HL-60/S4 (cell line): ENCODE measurements at regions not wholly inside any gene's neighbourhood (a gene's known extent, or its start where the extent isn't known, plus 50 kb on each side); places are given as distances from the start of the nearest gene placed in this dataset.

Experiments
- in situ Hi-C: fragments of 300-500 bp; cut with MboI; formaldehyde crosslinking; loops from 2 replicates; pipeline ENCODE4 v1.14.3; 2022; ENCODE audit warnings: low sequenced_read_pairs

DNA sequence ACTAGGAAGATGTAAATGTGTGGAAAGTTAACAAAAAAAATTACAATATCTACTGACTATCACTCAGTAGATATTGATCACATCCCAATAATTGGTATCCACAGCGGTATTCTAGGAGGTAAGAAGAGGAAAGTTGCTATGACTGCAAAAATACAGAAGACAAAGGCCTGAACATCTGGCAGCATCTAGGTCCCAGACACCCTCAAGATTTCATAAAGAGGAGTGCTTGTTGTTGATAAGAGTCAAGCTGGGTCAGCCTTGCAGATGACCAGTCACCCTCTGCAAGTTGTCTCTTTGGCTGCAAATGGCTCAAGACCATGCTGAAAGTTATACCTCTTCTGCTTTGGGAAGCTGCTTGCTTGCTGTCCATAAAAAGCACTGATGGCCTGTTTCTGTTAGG, 179.8 kb upstream of the FOXN2 start:
- in situ Hi-C loops = no loop called here

DNA sequence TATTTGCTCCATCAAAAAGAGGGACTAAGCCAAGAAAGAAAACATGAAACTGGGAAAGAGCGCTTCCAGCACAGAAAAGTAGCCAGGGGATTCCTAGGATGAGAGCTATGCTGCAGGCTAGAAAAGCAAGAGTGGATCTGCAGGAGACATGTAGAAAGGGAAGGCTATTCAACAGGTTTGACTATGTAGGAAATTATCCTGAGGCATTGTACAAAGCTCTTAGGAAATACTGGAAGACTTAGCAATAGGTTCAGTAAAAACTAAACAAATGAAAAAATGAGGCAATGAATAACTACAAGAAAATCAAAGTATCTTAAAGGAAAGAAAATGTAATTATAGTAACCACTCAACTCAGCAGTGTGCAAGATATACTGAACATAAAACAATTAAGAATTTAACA, 178.7 kb upstream of the FOXN2 start:
- in situ Hi-C loops = no loop called here

DNA sequence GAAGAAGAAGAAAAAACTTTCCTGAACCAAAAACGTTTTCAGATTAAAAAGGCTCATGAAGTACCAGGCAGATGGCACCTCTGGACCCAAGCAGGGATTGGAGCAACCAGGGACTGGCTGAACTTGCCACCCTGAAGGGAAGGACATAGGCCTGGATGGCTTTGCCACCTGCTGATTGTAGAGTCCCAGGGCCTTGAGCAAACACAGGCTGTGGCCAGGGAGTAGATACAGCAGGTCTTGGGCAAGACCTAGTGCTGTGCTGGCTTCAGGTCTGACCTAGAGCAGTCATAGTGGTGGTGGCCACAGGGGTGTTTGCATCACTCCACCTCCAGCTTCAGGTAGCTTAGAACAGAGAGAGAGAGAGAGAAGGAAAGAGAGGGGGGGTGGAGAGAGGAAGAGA, 176.7 kb upstream of the FOXN2 start:
- in situ Hi-C loops = no loop called here

DNA sequence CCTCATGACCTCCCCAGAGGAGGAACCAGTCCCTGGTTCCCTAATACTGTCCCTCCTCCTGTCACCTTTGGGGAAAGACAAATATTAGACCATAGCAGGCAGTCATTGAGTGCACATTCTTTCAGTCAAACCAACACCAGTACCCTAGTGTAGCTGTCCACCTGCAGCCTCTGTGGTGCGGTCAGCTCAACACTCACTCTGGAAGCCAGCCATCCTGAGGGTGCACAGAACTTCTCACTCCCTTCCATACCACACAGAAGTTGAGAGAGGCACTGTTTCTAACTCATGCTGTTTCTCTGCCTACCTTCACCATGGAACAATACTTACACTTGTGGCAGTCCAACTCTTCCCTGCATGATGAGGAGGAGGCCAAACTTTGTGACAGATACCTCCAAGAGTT, 175.6 kb upstream of the FOXN2 start:
- in situ Hi-C loops = no loop called here

DNA sequence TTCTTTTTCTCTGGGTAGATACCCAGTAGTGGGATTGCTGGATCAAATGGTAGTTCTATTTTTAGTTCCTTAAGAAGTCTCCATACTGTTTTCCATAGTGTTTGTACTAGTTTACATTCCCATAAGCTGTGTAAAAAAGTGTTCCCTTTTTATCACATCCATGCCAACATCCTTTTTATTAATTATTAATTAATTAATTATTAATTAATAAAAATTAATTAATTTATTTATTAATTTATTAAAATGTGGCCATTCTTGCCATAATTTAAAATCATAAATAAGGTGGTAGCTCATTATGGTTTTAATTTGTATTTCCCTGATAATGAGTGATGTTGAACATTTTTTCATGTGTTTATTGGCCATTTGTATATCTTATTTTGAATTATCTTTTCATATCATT, 173.9 kb upstream of the FOXN2 start:
- in situ Hi-C loops = no loop called here

DNA sequence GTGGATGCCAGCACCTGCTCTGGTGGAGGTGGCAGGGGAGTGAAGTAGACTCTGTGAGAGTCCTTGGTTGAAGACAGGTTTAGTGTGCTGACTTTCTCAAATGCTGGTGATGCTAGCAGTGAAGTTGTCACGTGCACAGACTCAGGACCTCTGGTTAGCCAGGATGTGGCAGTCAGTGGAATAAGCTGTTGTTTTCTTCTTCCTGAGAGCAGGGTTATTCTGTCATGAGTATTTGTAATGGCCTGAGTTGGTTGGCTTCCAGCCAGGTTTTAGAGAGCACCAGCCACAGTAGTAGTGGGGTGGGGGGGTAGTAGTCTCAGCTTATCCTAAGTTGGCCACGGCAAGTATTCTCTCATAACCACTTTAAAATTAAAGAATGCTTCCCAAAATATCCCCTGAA, 169.7 kb upstream of the FOXN2 start:
- in situ Hi-C loops = no loop called here

DNA sequence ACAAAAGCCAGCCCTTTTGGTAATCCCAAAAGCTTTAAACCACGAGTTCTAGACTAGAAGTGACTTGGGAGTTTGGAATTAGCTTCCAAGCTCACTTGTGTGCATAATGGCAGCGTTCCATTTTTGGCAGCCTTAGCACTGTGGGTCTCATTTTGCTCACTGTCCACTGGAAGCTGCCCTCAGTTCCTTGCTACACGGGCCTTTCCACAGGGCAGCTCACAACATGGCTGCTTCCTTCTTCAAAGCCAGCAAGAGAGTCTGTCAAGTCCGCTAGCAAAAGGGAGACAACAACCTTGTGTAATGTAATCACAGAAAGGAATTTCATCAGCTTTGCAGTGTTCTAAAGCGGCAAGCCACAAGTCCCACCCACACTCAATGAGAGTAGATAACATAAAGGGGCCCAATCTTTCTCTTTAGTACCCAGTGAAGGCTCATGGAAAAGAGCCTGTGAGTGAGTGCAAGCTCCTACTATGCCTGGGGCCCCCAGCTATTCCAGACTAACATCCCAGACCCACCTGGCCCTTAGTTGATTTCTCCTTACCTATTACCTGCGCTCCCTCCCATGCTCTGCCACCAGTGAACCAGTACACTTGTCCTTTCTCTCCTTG, 168.5 kb upstream of the FOXN2 start:
- in situ Hi-C loops = no loop called here

DNA sequence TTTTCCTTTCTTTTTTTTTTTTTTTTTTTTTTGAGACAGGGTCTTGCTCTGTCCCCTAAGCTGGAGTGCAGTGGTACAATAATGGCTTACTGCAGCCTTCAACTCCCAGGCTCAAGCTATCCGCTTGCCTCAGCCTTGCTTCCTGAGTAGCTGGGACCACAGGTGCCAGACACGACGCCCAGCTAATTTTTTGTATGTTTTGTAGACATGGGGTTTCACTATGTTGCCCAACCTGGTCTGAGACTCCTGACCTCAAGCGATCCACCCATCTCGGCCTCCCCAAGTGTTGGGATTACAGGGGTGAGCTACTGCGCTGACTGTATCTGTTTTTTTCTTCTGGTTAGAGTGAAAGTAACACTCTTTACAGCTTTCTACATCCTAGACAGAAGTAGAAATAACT, 167.9 kb upstream of the FOXN2 start:
- in situ Hi-C loops = no loop called here

DNA sequence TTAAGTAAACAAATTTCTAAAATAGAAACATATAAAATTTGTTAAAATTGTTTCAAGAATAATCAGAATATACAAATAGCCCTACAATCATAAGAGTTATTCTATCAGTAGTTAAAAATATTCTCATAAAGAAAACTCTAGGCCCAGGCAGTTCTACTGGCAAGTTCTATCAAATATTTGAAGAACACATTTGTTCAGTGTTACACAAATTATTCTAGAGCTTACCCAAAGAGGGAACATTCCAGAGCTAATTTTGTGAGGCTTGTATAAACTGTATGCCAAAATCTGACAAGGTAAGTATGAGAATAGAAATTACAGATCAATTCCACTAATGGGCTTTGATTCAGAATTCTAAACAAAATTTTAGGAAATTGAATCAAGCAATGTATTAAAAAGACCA, 166.8 kb upstream of the FOXN2 start:
- in situ Hi-C loops = no loop called here

DNA sequence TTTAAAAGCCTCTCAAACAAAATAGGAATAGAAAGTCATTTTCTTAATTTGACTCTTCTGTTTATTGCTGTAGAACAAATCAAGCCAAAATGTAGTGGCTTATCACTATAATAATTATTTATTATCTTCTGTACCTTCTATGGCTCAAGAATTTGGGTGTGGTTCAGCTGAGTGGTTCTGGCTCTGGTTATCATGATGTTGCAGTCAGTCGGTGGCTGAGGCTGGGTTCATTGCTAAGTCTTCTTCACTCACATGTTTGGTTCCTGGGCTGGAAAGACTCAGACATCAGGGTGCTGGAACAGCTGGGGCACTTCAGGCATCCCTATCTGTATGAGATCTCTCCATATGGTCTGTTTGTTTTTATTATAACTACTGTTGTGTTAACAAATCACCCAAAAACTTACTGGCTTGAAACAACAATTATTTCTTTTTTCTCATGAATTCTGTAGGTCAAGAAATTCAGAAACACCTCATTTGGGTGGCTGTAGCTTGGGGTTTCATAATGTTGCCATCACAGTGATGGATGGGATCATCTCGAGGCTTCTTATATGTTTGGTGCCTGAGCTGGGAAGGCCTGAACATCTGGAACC, 165.5 kb upstream of the FOXN2 start:
- in situ Hi-C loops = no loop called here

DNA sequence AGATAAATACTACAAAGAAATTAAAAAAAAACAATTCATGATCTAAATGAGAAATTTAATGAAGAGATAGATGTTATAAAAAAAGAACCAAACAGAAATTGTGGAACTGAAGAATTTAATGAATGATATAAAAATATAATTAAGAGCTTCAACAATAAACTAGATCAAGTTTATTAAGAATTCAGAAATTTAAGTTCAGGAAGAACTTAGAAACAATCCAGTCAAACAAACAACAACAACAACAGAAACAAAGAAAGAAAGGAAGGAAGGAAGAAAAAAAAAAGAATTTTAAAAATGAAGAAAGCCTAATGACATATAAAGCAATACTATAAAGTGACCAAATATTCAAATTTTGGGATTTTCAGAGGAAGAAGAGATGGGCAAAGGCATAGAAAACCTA, 157.3 kb upstream of the FOXN2 start:
- in situ Hi-C loops = no loop called here

DNA sequence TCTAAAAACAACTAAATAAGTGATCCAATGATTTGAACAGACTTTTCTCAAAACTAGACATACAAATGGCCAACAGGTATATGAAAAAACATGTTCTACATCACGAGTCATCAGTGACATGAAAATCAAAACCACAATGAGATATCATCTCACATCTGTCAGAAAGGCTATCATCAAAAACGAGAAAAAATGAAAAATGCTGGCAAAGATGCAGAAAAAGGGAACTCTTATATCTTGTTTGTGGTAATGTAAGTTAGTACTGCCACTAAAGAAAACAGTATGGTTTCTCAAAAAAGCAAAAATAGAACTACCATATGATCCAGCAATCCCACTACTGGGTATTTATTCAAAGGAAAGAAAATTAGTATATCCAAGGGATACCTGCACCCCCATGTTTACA, 152.9 kb upstream of the FOXN2 start:
- in situ Hi-C loops = no loop called here

DNA sequence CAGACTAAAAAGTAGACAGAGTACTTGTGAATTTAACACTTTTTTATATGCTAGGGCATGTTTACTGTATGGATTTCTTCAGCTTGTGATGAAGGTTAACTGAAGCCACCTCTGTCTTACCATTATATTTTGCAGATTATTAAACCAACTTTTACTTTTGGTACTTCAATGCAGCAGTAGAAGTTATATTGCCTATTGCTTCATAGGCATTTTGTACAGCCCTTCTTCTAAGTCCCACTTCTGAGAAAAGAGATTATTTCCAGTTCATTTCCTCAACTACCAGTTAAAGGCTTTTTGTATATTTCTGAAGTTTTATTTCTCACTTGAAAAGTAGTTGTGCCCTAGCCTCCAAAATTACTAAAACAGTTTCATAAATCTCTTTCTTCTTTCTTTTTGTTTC, 151.7 kb upstream of the FOXN2 start:
- in situ Hi-C loops = no loop called here

DNA sequence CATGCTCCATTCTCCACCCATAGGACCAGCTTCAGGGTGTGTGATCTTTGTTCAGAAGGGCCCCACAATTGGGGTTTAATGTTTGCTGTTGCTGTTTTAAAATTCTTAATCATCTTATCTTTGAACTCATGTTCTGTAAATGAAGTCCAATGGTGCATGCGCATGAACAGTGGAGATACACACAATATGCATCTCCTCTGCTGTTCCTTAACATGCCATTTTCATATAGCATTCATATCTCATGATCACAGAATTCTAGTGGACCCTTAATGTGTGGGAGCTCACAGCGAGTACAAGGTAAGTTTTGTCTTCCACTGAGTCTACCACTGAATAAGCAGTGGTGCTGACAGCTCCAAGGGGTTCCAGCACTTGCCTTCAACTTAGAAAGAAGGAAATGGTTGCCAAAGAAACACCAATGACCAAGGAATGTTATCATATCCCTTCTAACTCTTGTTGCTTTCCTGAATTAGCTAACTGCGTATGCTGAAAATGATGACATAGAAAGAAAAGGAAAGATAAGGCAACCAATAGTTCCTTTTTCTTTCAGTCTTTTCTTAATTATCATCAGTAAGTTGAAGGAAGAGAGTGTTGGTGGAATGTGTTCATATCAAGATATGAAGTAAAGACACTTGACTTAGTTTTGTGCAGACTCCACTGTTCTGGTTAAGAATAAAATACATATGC, 149.3 kb upstream of the FOXN2 start:
- in situ Hi-C loops = no loop called here

DNA sequence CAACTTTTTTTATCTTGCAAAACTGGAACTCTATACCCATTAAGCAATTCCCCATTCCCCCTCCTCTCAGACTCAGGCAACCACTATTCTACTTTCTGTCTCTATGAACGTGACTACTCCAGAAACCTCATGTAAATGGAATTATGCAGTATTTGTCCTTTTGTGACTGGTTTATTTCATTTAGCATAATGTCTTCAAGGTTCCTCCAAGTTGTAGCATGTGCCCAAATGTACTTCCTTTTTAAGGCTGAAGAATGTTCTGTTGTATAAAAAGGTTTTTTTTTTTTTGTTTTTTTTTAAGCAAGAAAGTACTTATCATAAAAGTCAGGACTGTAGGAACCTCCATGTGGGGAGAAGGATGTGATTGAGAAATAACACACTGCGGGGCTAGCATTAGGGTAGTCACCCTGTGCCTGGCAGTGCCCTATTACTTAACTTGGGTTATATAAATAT, 145.3 kb upstream of the FOXN2 start:
- in situ Hi-C loops = no loop called here

DNA sequence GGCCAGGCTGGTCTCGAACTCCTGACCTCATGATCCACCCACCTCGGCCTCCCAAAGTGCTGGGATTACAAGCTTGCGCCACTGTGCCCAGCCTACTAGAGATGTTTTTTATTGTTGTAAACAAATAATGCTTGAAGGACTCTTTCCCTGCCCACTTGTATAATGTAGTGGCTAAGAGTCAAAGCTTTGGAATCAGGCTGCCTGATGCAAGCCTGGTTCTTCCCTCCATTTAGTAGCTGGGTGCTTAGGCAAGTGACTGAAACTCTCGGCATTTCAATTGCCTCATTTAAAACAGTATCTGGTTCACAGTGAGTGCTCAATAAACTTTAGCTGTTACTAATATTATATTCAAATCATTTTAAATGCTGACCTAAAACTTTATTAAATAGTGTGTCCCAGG, 144.2 kb upstream of the FOXN2 start:
- in situ Hi-C loops = no loop called here

DNA sequence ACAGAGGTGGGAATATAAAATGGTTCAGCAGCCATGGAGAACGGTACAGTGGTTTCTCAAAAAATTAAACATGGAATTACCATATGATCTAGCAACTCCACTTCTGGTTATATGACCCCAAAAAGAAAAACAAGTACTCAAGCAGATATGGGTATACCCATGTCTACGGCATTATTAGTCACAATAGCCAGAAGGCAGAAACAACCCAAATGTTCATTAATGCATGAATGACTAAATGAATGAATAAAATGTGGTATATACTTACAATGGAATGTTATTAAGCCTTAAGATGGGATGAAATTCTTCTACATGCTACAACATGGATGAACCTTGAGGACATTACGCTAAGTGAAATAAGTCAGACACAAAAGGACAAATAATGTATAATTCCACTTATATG, 141.3 kb upstream of the FOXN2 start:
- in situ Hi-C loops = no loop called here

DNA sequence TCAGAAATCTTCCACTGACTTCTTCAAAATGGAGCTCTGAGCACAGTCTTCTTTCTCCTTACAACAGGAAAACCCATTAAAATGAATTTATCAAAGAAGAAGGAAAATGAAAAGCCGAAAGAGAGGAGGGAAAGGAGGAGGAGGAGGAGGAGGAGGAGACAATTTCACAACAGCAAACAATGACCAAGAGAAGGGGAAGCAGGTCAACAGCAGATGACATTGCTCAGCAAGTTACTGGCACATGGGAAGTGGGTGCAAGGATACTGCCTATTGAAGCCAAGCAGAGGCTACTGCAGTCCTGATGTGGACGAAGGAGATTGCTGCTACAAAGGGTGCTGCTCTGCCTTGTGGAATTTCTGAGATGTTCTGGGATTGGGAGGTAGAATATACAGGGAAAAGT, 140.0 kb upstream of the FOXN2 start:
- in situ Hi-C loops = no loop called here

DNA sequence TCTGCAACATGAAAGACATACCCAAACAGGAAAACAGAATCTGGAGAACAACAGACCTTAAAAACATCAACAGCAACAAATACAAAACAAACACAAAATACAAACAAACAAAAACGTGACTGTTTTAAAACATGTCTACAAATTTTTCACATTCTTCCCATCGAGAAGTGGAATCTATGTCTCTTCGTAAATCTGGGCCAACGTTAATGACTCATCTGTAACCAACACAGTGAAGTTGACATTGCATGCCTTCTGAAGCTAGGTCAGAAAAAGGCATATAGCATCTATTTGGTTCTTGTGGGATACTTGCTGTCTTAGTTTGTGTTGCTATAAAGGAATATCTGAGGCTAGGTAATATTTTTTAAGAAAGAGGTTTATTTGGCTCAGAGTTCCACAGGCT, 139.2 kb upstream of the FOXN2 start:
- in situ Hi-C loops = no loop called here

DNA sequence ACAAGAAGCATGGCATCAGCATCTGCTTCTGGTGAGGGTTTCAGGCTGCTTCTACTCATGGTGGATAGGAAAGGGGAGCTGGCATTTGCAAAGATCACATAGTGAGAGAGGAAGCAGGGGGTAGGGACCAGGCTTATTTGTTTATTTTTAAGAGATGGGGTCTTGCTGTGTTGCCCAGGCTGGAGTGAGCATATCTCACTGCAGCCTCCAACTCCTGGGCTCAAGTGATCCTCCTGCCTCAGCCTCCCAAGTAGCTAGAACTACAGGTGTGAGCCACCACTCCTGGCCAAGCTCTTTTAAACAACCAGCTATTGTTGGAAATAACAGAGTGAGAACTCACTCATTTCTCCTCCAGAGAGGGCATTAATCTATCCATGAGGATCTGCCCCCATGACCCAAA, 138.8 kb upstream of the FOXN2 start:
- in situ Hi-C loops = no loop called here

DNA sequence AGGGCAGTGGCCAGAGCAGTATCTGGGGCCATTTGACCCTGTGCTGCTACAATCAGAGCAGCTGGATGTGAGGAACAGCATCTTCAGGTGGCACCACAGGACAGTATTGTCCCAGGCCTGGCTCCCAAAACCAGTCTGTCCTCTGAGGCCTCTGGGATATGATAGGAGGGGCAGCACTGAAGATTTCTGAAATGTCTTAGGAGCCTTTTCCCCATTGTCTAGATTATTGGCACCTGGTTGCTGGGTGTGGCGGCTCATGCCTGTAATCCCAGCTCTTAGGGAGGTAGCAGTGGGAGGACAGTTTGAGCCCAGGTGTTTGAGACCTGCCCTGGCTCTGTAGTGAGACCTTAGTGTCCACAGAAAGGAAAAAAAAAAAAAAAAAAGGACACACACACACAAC, 137.6 kb upstream of the FOXN2 start:
- in situ Hi-C loops = no loop called here

DNA sequence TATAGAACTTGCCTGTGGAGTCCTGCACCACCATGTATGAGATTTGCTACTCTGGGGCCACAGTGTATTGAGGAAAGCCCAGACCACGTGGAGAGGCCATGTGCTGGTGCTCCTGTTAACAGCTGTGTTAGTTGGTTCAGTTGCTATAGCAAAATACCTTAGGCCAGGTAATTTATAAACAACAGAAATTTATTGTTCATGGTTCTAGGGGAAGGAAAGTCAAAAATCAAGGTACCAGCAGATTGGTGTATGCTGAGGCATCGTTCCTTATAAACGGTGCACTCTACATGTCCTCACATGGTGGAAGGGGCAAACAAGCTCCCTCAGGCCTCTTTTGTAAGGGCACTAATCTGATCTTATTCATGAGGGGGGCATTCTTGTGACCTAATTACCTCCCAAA, 135.9 kb upstream of the FOXN2 start:
- in situ Hi-C loops = no loop called here

DNA sequence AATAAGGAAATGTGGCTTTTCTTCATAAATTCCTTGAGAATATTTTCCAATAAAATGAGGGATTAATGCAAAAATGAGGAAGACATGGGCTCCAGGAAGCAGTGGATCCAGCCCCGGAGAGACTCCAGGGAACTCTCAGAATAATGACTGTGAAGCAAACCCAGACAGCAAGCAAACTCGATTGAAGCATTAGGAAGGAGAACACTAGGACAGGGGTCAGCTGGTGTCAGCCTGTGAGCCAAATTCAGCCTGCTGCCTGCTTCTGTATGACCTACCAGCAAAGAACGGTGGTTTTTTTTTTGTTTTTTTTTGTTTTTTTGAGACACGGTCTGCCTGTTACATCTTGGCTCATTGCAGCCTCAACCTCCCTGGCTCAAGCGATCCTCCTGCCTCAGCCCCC, 133.9 kb upstream of the FOXN2 start:
- in situ Hi-C loops = no loop called here
